Colonic mucosa (tissue), 4 donors: ENCODE measurements at regions not wholly inside any gene's neighbourhood (a gene's known extent, or its start where the extent isn't known, plus 50 kb on each side); places are given as distances from the start of the nearest gene placed in this dataset.
A peak's percentile ranks its signal among the peaks of the same experiment; 100 is the strongest.

Experiments
- DNase-seq: peaks from one replicate; pipeline ENCODE4 v3.0.0-alpha.2; 2020
- H3K27ac ChIP-seq: fragments of 200-600 bp; one replicate; pipeline ENCODE4 v1.8.0; 2021
- H3K27me3 ChIP-seq: fragments of 200-600 bp; one replicate; pipeline ENCODE4 v1.8.0; 2021
- H3K36me3 ChIP-seq: fragments of 200-600 bp; one replicate; pipeline ENCODE4 v1.8.0; 2021
- H3K4me1 ChIP-seq: fragments of 200-600 bp; one replicate; pipeline ENCODE4 v1.8.0; 2021; ENCODE audit warnings: mild to moderate bottlenecking
- H3K4me3 ChIP-seq: fragments of 200-600 bp; one replicate; pipeline ENCODE4 v1.8.0; 2021
- H3K9ac ChIP-seq, 2 donors: one replicate each; pipeline ENCODE4 v1.7.0; 2013; ENCODE audit warnings: control low read depth in 2 of 2, low read depth in 2 of 2, low read length in 2 of 2
- H3K9me3 ChIP-seq: fragments of 200-600 bp; one replicate; pipeline ENCODE4 v1.8.0; 2021
- intact Hi-C: fragments of 100-400 bp; cut with DNase I; formaldehyde crosslinking; loops from one replicate; pipeline ENCODE4 v1.14.1; 2022
- TF ChIP-seq, protein P1 (sequence below): fragments of 200-600 bp; IDR thresholded peaks from one replicate; pipeline ENCODE4 v1.8.0; 2022; ENCODE audit warnings: antibody characterized with exemption, mild to moderate bottlenecking
- donor health status: healthy.
- donor health status: DM: no; HTN: no; CAD: no.
- donor health status: DM: no; HTN: no; CAD: no.

GRCh38 chr6:79423216-79423615, 114.0 kb downstream of the LCA5 start:
- no peak overlapping the region for H3K4me3 ChIP-seq
- no peaks in the 10 kb centered on the region for H3K36me3 ChIP-seq
- H3K27me3 ChIP-seq, result no peaks in the 10 kb centered on the region
- H3K27ac ChIP-seq, result no peak overlapping the region
- no peaks in the 10 kb centered on the region for H3K9me3 ChIP-seq
- TF ChIP-seq, protein P1, sequence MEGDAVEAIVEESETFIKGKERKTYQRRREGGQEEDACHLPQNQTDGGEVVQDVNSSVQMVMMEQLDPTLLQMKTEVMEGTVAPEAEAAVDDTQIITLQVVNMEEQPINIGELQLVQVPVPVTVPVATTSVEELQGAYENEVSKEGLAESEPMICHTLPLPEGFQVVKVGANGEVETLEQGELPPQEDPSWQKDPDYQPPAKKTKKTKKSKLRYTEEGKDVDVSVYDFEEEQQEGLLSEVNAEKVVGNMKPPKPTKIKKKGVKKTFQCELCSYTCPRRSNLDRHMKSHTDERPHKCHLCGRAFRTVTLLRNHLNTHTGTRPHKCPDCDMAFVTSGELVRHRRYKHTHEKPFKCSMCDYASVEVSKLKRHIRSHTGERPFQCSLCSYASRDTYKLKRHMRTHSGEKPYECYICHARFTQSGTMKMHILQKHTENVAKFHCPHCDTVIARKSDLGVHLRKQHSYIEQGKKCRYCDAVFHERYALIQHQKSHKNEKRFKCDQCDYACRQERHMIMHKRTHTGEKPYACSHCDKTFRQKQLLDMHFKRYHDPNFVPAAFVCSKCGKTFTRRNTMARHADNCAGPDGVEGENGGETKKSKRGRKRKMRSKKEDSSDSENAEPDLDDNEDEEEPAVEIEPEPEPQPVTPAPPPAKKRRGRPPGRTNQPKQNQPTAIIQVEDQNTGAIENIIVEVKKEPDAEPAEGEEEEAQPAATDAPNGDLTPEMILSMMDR, result no peak
- H3K4me1 ChIP-seq, result no peaks in the 10 kb centered on the region
- intact Hi-C loops, result no loop called here
- no peak overlapping the region for H3K9ac ChIP-seq
- no peak for DNase-seq

- H3K4me1 ChIP-seq, result no peaks in the 10 kb centered on the region
- intact Hi-C loops, result no loop called here
- H3K36me3 ChIP-seq, result no peaks in the 10 kb centered on the region
- no peaks in the 10 kb centered on the region for H3K27me3 ChIP-seq
- TF ChIP-seq, protein P1, result no peak
- no peaks in the 10 kb centered on the region for H3K9me3 ChIP-seq
- no peak overlapping the region for H3K27ac ChIP-seq
- H3K4me3 ChIP-seq, result no peak overlapping the region
- DNase-seq, result no peak
- H3K9ac ChIP-seq, result no peak overlapping the region
Measured at GRCh38 chr6:79422666-79423065, 114.6 kb downstream of the LCA5 start.

- Histone ChIP-seq H3K4me3 (no peak overlapping the region), H3K27me3 (no peaks in the 10 kb centered on the region), H3K9me3 (no peaks in the 10 kb centered on the region), H3K36me3 (no peaks in the 10 kb centered on the region), H3K4me1 (no peaks in the 10 kb centered on the region), H3K27ac (no peak overlapping the region), H3K9ac (no peak overlapping the region)
- intact Hi-C loops, result no loop called here
- TF ChIP-seq, protein P1, result no peak
- peak; percentile 24 for DNase-seq
Measured at GRCh38 chr6:79421707-79422484, 115.3 kb downstream of the LCA5 start.

DNA sequence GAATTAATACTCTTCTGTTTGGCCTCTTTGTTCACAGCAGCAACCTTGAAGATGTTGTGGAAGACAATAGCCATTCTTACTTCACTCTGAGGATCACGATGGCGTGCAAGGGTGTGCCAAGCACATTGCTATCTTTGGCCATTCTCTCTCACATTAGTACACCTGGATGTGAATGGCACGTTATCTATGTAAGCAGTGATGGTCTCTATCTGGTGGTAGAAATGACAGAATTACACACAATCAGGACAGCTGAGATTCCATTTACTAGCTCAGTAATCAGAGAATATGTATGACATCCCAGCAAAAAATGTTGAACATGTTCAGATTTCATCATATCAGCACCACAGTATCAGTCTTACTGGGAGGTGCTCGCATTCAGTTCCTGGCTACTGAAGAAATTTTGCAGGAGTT, 116.2 kb downstream of the LCA5 start:
- TF ChIP-seq, protein P1, result no peak
- H3K36me3 ChIP-seq, result no peaks in the 10 kb centered on the region
- H3K27ac ChIP-seq, result no peak overlapping the region
- intact Hi-C loops, result no loop called here
- DNase-seq, result no peak
- H3K9me3 ChIP-seq, result no peaks in the 10 kb centered on the region
- H3K4me1 ChIP-seq, result no peaks in the 10 kb centered on the region
- H3K27me3 ChIP-seq, result no peaks in the 10 kb centered on the region
- no peak overlapping the region for H3K4me3 ChIP-seq
- H3K9ac ChIP-seq, result no peak overlapping the region

DNA sequence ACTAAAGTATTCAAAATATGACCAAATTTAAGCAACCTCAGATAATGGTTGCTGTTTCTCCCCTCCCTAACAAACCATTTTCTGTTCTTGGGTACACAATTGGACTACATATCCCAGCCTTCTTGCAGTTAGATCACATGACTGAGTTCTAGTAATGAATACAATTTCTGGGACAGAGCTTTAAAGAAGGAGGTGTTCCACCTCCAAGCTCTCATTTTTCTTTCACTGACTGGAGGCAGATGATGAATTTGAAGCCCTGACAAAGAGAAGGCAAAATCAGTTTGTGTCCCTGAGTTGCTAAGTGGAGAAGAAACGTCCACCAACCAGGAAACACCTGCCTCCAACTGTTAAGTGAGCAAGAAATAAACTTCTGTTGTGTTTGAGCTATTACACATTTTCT, 117.2 kb downstream of the LCA5 start:
- H3K4me1 ChIP-seq, result no peaks in the 10 kb centered on the region
- H3K27me3 ChIP-seq, result no peaks in the 10 kb centered on the region
- no peak for DNase-seq
- H3K9ac ChIP-seq, result no peak overlapping the region
- no peak overlapping the region for H3K4me3 ChIP-seq
- TF ChIP-seq, protein P1, result no peak
- H3K27ac ChIP-seq, result no peak overlapping the region
- intact Hi-C loops, result no loop called here
- no peaks in the 10 kb centered on the region for H3K9me3 ChIP-seq
- H3K36me3 ChIP-seq, result no peaks in the 10 kb centered on the region
